ENCODE measurements at regions not wholly inside any gene's neighbourhood (a gene's known extent, or its start where the extent isn't known, plus 50 kb on each side); places are given as distances from the start of the nearest gene placed in this dataset.
"Not testable (repeated sequence)": the region's sequence is repeated elsewhere in the genome, so short reads cannot be mapped to it uniquely, and the experiment has no call there.

- DNase-seq (ENCODE audit: low read depth), result no peak
- H3K4me3 ChIP-seq (ENCODE audit: low read depth, low read length), result no peak overlapping the region
- TF ChIP-seq CTCF (conservative IDR thresholded peaks at IDR 0.05; ENCODE audit: low read depth, low read length), result no peak
Measured at GRCh38 chr9:106218854-106219253, 524.5 kb downstream of the TMEM38B start.

- TF ChIP-seq CTCF (conservative IDR thresholded peaks at IDR 0.05; ENCODE audit: low read depth, low read length), result no peak
- no peak for DNase-seq (ENCODE audit: low read depth)
- H3K4me3 ChIP-seq (ENCODE audit: low read depth, low read length), result no peak overlapping the region
Measured at GRCh38 chr9:106220415-106220814, 526.1 kb downstream of the TMEM38B start.

- H3K4me3 ChIP-seq (ENCODE audit: low read depth, low read length), result no peak overlapping the region
- TF ChIP-seq CTCF (conservative IDR thresholded peaks at IDR 0.05; ENCODE audit: low read depth, low read length), result no peak
- no peak for DNase-seq (ENCODE audit: low read depth)
Measured at GRCh38 chr9:106228861-106229260, 534.5 kb downstream of the TMEM38B start.

GRCh38 chr9:106233116-106233515 is 538.8 kb downstream of the TMEM38B start:
- no peak overlapping the region for H3K4me3 ChIP-seq (ENCODE audit: low read depth, low read length)
- no peak for DNase-seq (ENCODE audit: low read depth)
- no peak for TF ChIP-seq CTCF (conservative IDR thresholded peaks at IDR 0.05; ENCODE audit: low read depth, low read length)

GRCh38 chr9:106260908-106261307 is 566.6 kb downstream of the TMEM38B start:
- not testable (repeated sequence) for H3K4me3 ChIP-seq (ENCODE audit: low read depth, low read length); DNase-seq (ENCODE audit: low read depth)

- no peak for TF ChIP-seq CTCF (conservative IDR thresholded peaks at IDR 0.05; ENCODE audit: low read depth, low read length)
- no peak for DNase-seq (ENCODE audit: low read depth)
- H3K4me3 ChIP-seq (ENCODE audit: low read depth, low read length), result no peak overlapping the region
Measured at GRCh38 chr9:106277966-106278365, 583.6 kb downstream of the TMEM38B start.

- DNase-seq (ENCODE audit: low read depth), result no peak
Measured at GRCh38 chr9:106283769-106284168, 579.2 kb upstream of the ZNF462 start.

More at GRCh38 chr9:106283769-106284168, 579.2 kb upstream of the ZNF462 start:
- no peak overlapping the region for H3K4me3 ChIP-seq (ENCODE audit: low read depth, low read length)
- no peak for TF ChIP-seq CTCF (conservative IDR thresholded peaks at IDR 0.05; ENCODE audit: low read depth, low read length)
